ENCODE measurements at regions not wholly inside any gene's neighbourhood (a gene's known extent, or its start where the extent isn't known, plus 50 kb on each side); places are given as distances from the start of the nearest gene placed in this dataset.

DNA sequence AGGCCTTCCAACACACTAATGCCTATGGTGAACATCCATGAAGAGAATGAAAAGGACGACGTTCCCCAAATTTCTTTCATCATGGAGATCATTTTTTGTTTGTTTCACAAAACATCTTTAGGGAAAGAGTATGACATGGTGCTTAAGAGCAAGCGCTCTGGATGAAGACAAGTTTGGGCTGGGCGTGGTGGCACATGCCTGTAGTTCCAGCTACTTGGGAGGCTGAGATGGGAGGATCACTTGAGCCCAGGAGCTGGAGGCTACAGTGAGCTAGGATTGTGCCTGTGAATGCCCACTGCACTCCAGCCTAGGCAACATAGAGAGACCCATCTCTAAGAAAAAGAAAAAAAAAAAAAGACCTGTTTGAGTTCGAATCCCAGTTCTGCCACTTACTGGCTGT, 253.1 kb downstream of the PTPRU start:
- TF ChIP-seq, protein P1, sequence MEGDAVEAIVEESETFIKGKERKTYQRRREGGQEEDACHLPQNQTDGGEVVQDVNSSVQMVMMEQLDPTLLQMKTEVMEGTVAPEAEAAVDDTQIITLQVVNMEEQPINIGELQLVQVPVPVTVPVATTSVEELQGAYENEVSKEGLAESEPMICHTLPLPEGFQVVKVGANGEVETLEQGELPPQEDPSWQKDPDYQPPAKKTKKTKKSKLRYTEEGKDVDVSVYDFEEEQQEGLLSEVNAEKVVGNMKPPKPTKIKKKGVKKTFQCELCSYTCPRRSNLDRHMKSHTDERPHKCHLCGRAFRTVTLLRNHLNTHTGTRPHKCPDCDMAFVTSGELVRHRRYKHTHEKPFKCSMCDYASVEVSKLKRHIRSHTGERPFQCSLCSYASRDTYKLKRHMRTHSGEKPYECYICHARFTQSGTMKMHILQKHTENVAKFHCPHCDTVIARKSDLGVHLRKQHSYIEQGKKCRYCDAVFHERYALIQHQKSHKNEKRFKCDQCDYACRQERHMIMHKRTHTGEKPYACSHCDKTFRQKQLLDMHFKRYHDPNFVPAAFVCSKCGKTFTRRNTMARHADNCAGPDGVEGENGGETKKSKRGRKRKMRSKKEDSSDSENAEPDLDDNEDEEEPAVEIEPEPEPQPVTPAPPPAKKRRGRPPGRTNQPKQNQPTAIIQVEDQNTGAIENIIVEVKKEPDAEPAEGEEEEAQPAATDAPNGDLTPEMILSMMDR (IDR thresholded peaks at IDR 0.05), result no peak
- TF ChIP-seq POLR2A (IDR thresholded peaks at IDR 0.05), result no peak
- TF ChIP-seq POLR2AphosphoS5 (IDR thresholded peaks at IDR 0.05), result no peak
- TF ChIP-seq EP300 (IDR thresholded peaks at IDR 0.05), result no peak
